Skeletal muscle cell (primary cell): ENCODE measurements at regions not wholly inside any gene's neighbourhood (a gene's known extent, or its start where the extent isn't known, plus 50 kb on each side); places are given as distances from the start of the nearest gene placed in this dataset.

Source experiments
- DNase-seq: peaks from one replicate; pipeline ENCODE4 v3.0.0-alpha.2; 2010; ENCODE audit warnings: low read depth
- H3K4me3 ChIP-seq: 2 replicates; pipeline ENCODE4 v1.5.1; 2011; ENCODE audit warnings: low read depth, mild to moderate bottlenecking, control low read depth, low read length, moderate library complexity

GRCh38 chr5:9885164-9885563 is 255.0 kb upstream of the TAS2R1 start:
- no peak for DNase-seq

GRCh38 chr5:9878206-9878605 is 248.1 kb upstream of the TAS2R1 start:
- no peak for DNase-seq
- no peak overlapping the region for H3K4me3 ChIP-seq

More at GRCh38 chr5:9885164-9885563, 255.0 kb upstream of the TAS2R1 start:
- no peak overlapping the region for H3K4me3 ChIP-seq

- H3K4me3 ChIP-seq: no peak overlapping the region
- no peak for DNase-seq
Observed at GRCh38 chr5:9877488-9877887, 247.3 kb upstream of the TAS2R1 start.

GRCh38 chr5:9876451-9876850 is 246.3 kb upstream of the TAS2R1 start:
- H3K4me3 ChIP-seq: no peak overlapping the region
- no peak for DNase-seq

- no peak overlapping the region for H3K4me3 ChIP-seq
- DNase-seq: peak; percentile 77
Observed at GRCh38 chr5:9869616-9870288, 239.6 kb upstream of the TAS2R1 start.

GRCh38 chr5:9865574-9865973 is 235.4 kb upstream of the TAS2R1 start:
- no peak for DNase-seq
- no peak overlapping the region for H3K4me3 ChIP-seq

GRCh38 chr5:9864791-9865190 is 234.6 kb upstream of the TAS2R1 start:
- no peak overlapping the region for H3K4me3 ChIP-seq

GRCh38 chr5:9863486-9863885 is 233.3 kb upstream of the TAS2R1 start:
- no peak for DNase-seq
- no peak overlapping the region for H3K4me3 ChIP-seq

More at GRCh38 chr5:9864791-9865190, 234.6 kb upstream of the TAS2R1 start:
- DNase-seq: no peak

- H3K4me3 ChIP-seq: no peak overlapping the region
- DNase-seq: no peak
Observed at GRCh38 chr5:9861666-9862256, 231.6 kb upstream of the TAS2R1 start.

- H3K4me3 ChIP-seq: no peak overlapping the region
- DNase-seq: no peak
Observed at GRCh38 chr5:9859808-9860207, 229.7 kb upstream of the TAS2R1 start.

- no peak overlapping the region for H3K4me3 ChIP-seq
- DNase-seq: no peak
Observed at GRCh38 chr5:9858043-9858442, 227.9 kb upstream of the TAS2R1 start.

- no peak for DNase-seq
- H3K4me3 ChIP-seq: no peak overlapping the region
Observed at GRCh38 chr5:9853309-9853708, 223.2 kb upstream of the TAS2R1 start.

GRCh38 chr5:9852671-9853070 is 222.5 kb upstream of the TAS2R1 start:
- no peak overlapping the region for H3K4me3 ChIP-seq
- no peak for DNase-seq

GRCh38 chr5:9851458-9851857 is 221.3 kb upstream of the TAS2R1 start:
- DNase-seq: peak; percentile 82
- H3K4me3 ChIP-seq: no peak overlapping the region

GRCh38 chr5:9850456-9850855 is 220.3 kb upstream of the TAS2R1 start:
- no peak for DNase-seq
- H3K4me3 ChIP-seq: no peak overlapping the region

- DNase-seq: no peak
Observed at GRCh38 chr5:9847631-9848030, 217.5 kb upstream of the TAS2R1 start.

GRCh38 chr5:9845185-9845584 is 215.0 kb upstream of the TAS2R1 start:
- no peak overlapping the region for H3K4me3 ChIP-seq
- DNase-seq: no peak

More at GRCh38 chr5:9847631-9848030, 217.5 kb upstream of the TAS2R1 start:
- no peak overlapping the region for H3K4me3 ChIP-seq

- no peak for DNase-seq
- no peak overlapping the region for H3K4me3 ChIP-seq
Observed at GRCh38 chr5:9841516-9842170, 211.5 kb upstream of the TAS2R1 start.

- H3K4me3 ChIP-seq: no peak overlapping the region
- no peak for DNase-seq
Observed at GRCh38 chr5:9838916-9839315, 208.8 kb upstream of the TAS2R1 start.

GRCh38 chr5:9834871-9835770 is 205.0 kb upstream of the TAS2R1 start:
- DNase-seq: no peak
- H3K4me3 ChIP-seq: no peak overlapping the region
